Activated CD4-positive, alpha-beta T cell treated with anti-CD3 and anti-CD28 coated beads for 24 hours (primary cell): ENCODE measurements at regions not wholly inside any gene's neighbourhood (a gene's known extent, or its start where the extent isn't known, plus 50 kb on each side); places are given as distances from the start of the nearest gene placed in this dataset.

ENCODE experiments used
- DNase-seq, 2 donors: peaks; one replicate each; pipeline ENCODE4 v3.0.0-alpha.2; 2020; ENCODE audit warnings: low read depth in 2 of 2

DNA sequence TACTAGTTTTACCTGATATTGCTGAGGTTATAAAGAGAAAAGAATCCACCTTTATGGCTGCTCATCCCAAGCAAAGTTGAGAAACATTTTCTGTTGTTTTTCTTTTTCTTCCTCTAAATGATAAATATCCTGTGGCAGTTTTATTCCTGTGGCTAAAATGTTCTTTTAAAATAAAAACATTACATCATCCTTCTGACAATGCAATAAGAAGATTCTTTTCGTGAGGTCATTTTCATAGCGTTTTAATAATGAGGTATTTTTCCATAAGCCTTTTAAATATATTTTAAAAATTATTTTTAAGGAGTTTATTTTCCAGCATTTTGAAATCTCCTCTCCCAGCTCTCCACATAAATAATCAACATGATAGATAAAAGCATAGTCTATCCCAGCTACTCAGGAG is 52.8 kb upstream of the EPB41L3 start:
- DNase-seq = no peak
